ENCODE measurements at regions not wholly inside any gene's neighbourhood (a gene's known extent, or its start where the extent isn't known, plus 50 kb on each side); places are given as distances from the start of the nearest gene placed in this dataset.

- peaks cover 13% of the 10 kb centered on the region for H3K4me1 Mint-ChIP-seq
- DNase-seq = no peak
- peaks cover 7% of the 10 kb centered on the region for H3K27me3 Mint-ChIP-seq (ENCODE audit: low read depth, poor library complexity)
- no peaks in the 10 kb centered on the region for H3K36me3 Mint-ChIP-seq (ENCODE audit: low read depth)
- H3K27ac Mint-ChIP-seq = peak overlapping the region; percentile 37
- TF ChIP-seq CTCF (IDR thresholded peaks at IDR 0.05) = no peak
- H3K4me3 Mint-ChIP-seq = no peak overlapping the region
- no peaks in the 10 kb centered on the region for H3K9me3 Mint-ChIP-seq
Measured at GRCh38 chr1:8171751-8172464, 145.8 kb upstream of the ERRFI1 start.

DNA sequence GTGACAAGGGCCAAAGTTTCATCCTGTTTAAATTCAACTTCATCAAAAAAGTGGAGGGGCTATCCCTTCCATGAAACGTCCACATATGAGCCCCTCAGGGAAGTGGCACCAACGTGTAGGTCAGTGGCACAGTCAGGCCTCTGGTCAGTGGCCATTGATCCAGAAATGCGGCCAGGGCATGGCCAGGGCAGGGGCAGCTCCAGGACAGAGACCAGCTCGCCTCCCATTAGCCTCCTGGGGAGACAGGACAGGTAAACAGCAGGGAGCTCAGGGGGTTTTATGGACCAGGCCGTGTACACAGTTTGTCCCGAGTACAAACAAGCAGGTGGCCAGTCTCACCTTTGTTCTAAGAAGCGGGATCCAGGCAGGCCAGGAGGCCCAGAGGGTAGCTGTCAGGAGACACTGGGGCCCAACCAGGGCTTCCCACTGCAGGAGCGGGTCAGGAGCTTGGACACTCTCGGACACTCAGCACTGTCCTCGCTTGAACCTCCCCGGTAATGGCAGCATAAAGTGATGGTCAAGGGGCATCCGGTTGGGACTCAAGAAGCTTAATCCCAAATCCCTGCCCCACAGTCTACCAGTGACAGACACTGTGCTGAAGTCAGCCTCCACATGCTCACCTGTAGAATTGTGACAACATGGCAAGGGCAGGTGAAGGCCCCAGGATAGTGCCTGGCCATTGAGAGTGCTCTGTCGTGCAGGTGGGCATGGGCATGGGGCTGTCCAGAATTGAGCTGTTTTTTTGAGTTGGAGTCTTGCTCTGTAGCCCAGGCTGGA, 144.1 kb upstream of the ERRFI1 start:
- DNase-seq = no peak
- peak overlapping the region; percentile 79 for H3K27ac Mint-ChIP-seq

GRCh38 chr1:8169364-8170058, 143.4 kb upstream of the ERRFI1 start:
- no peak for TF ChIP-seq CTCF (IDR thresholded peaks at IDR 0.05)
- peaks cover 10% of the 10 kb centered on the region for H3K27me3 Mint-ChIP-seq (ENCODE audit: low read depth, poor library complexity)
- no peaks in the 10 kb centered on the region for H3K9me3 Mint-ChIP-seq
- H3K27ac Mint-ChIP-seq = peak overlapping the region; percentile 90
- H3K36me3 Mint-ChIP-seq (ENCODE audit: low read depth) = no peaks in the 10 kb centered on the region
- H3K4me3 Mint-ChIP-seq = no peak overlapping the region
- DNase-seq = no peak
- peaks cover 27% of the 10 kb centered on the region for H3K4me1 Mint-ChIP-seq

More for the DNA sequence above, 144.1 kb upstream of the ERRFI1 start:
- no peak for TF ChIP-seq CTCF (IDR thresholded peaks at IDR 0.05)
- H3K36me3 Mint-ChIP-seq (ENCODE audit: low read depth) = no peaks in the 10 kb centered on the region
- peaks cover 10% of the 10 kb centered on the region for H3K27me3 Mint-ChIP-seq (ENCODE audit: low read depth, poor library complexity)
- H3K9me3 Mint-ChIP-seq = no peaks in the 10 kb centered on the region
- peaks cover 27% of the 10 kb centered on the region for H3K4me1 Mint-ChIP-seq
- H3K4me3 Mint-ChIP-seq = no peak overlapping the region

GRCh38 chr1:8167936-8168335, 141.8 kb upstream of the ERRFI1 start:
- DNase-seq = no peak
- Mint-ChIP-seq H3K27me3 (ENCODE audit: low read depth, poor library complexity) (peaks cover 13% of the 10 kb centered on the region), H3K4me3 (no peak overlapping the region), H3K9me3 (no peaks in the 10 kb centered on the region), H3K27ac (no peak overlapping the region), H3K36me3 (ENCODE audit: low read depth) (no peaks in the 10 kb centered on the region), H3K4me1 (peaks cover 27% of the 10 kb centered on the region)
- TF ChIP-seq CTCF (IDR thresholded peaks at IDR 0.05) = no peak

DNA sequence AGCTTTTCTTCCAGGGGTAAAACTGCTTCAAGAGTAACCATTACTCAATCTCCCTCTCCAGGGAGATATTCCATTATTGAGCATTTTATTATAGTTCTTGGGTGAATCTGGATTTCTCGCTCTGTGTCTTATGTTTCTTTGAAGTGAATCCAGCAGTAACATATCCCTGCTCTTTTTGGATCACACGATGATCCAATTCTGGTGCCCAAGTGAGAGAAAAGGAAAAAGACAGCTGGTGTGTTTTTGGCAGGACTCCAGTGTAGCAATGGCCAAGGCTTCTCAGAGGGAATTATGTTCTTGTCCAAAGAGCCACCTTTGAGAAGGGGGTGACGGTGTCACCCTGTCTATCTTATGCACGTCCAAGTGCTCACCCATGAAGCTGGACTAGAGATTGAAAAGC, 140.3 kb upstream of the ERRFI1 start:
- H3K36me3 Mint-ChIP-seq (ENCODE audit: low read depth) = no peaks in the 10 kb centered on the region
- H3K27me3 Mint-ChIP-seq (ENCODE audit: low read depth, poor library complexity) = peaks cover 11% of the 10 kb centered on the region
- H3K4me1 Mint-ChIP-seq = peaks cover 27% of the 10 kb centered on the region
- TF ChIP-seq CTCF (IDR thresholded peaks at IDR 0.05) = no peak
- no peak for DNase-seq
- no peak overlapping the region for H3K27ac Mint-ChIP-seq
- peaks cover 2% of the 10 kb centered on the region for H3K9me3 Mint-ChIP-seq
- no peak overlapping the region for H3K4me3 Mint-ChIP-seq
